ENCODE measurements at regions not wholly inside any gene's neighbourhood (a gene's known extent, or its start where the extent isn't known, plus 50 kb on each side); places are given as distances from the start of the nearest gene placed in this dataset.

DNA sequence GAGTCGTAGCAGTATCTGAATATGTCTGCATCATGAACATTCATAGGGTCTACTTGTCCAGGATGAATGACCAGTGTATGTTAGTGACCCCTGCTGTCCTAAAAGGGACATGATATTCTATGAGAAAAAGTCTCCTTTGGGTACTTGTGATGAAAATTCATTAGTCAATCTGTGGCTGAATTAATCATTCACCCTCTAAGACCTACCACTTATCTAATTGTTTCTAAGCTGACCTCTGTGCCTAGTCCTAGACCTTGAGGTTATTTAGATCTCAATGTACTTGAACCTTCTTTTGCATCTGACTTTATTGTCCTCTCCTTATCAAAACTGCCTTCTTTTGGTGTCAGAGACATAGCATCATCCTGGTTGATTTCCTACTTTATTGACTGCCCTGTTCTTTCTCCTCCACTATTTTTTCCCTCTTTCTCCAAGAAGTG lies 799.3 kb downstream of the DIPK2A start:
- TF ChIP-seq POLR2AphosphoS5 (IDR thresholded peaks at IDR 0.05) (no peak), POLR2A (IDR thresholded peaks at IDR 0.05) (no peak)
- TF ChIP-seq, protein P1, sequence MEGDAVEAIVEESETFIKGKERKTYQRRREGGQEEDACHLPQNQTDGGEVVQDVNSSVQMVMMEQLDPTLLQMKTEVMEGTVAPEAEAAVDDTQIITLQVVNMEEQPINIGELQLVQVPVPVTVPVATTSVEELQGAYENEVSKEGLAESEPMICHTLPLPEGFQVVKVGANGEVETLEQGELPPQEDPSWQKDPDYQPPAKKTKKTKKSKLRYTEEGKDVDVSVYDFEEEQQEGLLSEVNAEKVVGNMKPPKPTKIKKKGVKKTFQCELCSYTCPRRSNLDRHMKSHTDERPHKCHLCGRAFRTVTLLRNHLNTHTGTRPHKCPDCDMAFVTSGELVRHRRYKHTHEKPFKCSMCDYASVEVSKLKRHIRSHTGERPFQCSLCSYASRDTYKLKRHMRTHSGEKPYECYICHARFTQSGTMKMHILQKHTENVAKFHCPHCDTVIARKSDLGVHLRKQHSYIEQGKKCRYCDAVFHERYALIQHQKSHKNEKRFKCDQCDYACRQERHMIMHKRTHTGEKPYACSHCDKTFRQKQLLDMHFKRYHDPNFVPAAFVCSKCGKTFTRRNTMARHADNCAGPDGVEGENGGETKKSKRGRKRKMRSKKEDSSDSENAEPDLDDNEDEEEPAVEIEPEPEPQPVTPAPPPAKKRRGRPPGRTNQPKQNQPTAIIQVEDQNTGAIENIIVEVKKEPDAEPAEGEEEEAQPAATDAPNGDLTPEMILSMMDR (IDR thresholded peaks at IDR 0.05) = peak in 2 of 4 experiments; percentile 11 to 28

Measured in sigmoid colon (tissue), 4 donors.